Stimulated activated CD4-positive, alpha-beta T cell treated with anti-CD3 and anti-CD28 coated beads, Interleukin-2, amount 100 ng/mL, for 48 hours (primary cell): ENCODE measurements at regions not wholly inside any gene's neighbourhood (a gene's known extent, or its start where the extent isn't known, plus 50 kb on each side); places are given as distances from the start of the nearest gene placed in this dataset.

Experiments
- DNase-seq, 2 donors: peaks; one replicate each; pipeline ENCODE4 v3.0.0-alpha.2; 2020

GRCh38 chr12:13745111-13745860 lies 236.1 kb downstream of the GRIN2B start:
- no peak for DNase-seq

DNA sequence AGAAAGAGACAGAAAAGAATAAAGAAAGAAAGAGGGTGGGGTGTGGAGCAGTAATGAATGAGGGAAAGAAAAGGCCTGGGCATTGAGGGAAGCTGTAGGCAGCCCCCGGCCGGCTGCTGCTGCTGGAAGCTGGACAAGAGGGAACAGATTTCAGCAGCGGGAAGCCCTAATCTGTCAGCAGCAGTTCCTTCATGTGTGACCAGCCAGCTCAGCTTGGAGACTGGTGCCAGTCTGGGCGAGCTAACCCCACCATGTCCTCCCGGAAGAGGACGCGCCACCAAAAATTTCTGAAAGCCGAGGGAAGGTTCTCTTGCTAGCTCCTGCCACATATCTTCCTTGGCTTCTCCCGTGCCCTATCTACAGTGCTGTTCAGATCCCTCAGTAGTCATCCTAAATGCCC lies 236.8 kb downstream of the GRIN2B start:
- no peak for DNase-seq

GRCh38 chr12:13740149-13740545 lies 241.3 kb downstream of the GRIN2B start:
- no peak for DNase-seq

- DNase-seq: no peak
Observed at GRCh38 chr12:13735734-13736133, 245.7 kb downstream of the GRIN2B start.

- DNase-seq: no peak
Observed at GRCh38 chr12:13734584-13735152, 246.7 kb downstream of the GRIN2B start.

DNA sequence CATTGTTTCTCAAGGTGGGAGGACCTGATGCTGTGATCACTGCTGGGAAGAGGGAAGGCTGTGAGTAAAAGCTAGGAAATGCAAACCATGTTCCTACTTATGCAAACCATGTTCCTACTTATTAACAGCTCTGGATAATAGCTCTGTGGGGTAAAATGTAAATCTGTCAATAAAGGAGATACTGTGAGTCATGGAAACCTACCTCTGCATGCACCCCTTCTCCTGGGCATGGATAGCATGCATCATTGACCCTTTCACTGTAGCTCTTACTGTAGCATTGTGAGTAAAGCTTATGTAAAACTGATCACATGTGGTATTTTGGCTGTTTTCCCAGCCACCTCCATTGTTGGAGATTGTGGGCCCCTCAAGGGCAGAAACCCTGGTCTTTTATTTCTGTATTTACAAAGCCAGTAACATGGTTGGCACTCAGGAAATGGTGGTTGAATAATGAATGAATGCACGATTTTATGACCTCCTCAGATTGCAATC lies 253.7 kb downstream of the GRIN2B start:
- DNase-seq: no peak

- no peak for DNase-seq
Observed at GRCh38 chr12:13725049-13725448, 256.4 kb downstream of the GRIN2B start.

- no peak for DNase-seq
Observed at GRCh38 chr12:13724136-13724535, 257.3 kb downstream of the GRIN2B start.

DNA sequence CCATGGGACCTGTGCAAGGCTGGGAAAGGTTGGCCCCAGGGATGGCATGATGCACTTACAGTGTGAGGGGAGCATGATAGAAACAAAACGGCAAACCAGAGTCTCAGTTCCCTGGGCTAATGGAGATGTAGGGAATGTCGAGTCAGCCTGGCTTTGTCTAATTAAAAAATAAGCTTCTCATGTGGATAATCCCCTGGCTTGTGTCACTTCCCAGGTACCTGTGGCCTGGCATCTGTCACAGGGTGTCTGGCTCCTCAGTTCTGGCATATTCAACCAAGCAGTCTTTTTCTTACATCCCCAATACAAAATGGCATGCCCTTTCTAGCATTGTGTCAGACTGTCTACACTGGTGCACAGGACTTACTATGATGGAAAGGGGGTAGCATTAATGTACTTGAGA lies 261.4 kb downstream of the GRIN2B start:
- no peak for DNase-seq

- DNase-seq: no peak
Observed at GRCh38 chr12:13718271-13718670, 263.1 kb downstream of the GRIN2B start.

DNA sequence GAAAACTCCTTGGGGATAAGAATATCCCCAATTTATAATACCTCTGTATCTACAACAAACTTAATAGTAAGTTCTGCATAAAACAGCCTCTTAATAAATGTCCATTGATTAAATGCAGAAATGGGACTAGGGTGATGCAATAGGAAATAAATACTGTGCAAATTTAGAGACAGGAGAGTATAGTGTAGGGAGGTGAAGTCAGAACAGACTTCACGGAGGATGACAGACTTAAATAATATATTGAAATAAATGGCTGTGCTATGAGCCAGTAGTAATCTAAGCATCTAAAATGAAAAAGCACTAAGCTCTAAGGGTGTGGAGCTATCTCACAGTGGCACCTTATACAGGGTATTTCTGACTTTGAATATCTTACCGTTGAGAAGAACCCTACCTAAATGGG lies 265.3 kb downstream of the GRIN2B start:
- no peak for DNase-seq

DNA sequence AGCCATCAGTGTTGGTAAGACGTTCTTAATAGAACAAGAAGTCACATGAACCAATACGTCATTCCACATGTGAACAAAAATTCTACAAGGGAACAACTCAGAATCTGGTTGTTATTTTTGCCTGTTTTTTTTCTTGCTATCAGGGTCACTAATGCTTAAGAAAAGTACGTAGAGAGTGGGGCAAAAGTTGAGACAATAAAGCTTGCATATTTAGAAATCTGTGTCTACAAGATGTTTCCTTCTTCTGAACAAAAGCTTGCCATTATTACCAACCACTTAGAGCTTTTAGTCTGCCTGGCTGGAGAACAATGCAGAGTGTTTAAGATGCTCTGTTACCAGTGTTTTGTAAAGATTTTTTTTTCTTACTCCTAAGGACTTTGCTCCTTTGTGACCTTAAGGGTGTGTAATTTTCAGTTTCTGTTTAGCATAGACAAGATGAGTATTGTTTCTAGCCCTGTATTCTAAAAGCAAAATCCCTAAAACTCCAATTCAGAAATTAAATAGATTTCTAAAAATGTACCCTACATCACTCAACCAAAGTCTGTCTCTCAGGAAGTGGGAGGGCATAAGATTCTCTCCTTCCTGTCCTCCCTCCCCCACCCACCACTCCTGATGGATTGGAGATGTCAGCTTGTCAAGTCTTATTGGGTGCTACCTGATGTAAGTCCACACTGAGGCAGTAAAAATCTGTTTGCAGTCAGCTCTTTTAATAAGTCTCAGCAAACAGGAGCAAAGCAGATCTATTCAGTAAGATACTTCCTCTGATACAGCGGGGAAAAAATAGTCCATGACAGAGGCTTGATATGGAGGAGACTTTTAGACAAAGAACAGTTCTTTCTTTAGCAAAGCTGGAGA lies 267.6 kb downstream of the GRIN2B start:
- DNase-seq: no peak

DNA sequence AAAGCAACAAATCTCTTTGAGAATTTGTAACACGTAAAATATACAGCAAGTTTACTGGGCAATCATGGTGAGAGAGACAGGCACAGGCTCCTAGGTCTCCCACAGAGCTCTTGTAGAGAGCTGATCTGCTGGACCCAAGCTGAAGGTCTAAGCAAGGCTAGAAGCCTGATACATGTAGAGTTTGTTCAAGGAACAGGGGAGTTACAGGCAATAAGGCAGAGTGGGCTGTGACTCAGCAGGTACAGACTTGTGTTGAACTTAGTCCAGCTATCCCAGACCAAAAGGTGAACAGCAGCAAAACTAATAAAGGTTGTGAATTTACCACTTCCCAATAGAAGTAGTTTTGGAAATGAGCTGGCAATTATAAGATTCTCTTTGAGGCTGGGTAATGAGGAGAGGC lies 273.6 kb downstream of the GRIN2B start:
- DNase-seq: no peak

- DNase-seq: no peak
Observed at GRCh38 chr12:13702381-13702780, 279.0 kb downstream of the GRIN2B start.

DNA sequence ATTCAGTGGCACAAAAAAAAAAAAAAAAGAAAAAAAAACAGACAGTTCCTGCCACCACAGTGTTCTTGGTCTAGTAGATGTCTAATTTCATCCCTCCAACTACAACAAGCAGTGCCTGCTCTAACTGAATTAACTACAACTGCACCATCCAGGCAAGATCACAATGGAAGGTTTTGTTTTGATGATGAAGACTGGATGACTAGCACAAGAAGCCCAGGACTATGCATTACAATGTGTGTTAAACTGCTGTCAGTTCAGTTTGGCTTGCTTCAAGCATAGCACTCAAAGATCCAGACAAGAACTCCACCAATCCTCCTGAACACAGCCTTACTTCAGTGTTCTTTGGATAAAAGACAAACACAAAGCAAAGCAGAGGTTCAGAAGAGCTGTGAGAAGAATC lies 279.9 kb downstream of the GRIN2B start:
- DNase-seq: no peak

DNA sequence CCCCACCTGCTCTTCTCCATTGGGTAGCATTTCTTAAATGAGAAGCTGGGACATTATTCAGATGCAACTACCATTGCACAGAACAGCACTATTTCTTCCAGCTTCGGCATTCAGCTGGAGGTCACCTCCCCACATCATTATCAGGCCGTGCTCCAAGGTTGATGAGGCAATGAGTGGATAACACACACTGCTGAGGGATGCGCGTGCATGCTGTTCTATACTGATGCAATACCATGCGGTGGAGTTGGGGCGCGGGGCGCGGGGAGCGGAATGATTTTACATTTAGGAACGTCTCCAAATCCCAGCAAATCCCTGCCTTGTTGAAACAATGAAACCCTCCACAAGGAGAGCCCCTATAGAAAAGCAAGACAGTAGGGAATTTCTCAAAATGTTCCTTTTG lies 283.4 kb downstream of the GRIN2B start:
- DNase-seq: no peak

GRCh38 chr12:13695781-13696180 lies 285.6 kb downstream of the GRIN2B start:
- DNase-seq: no peak

- no peak for DNase-seq
Observed at GRCh38 chr12:13692332-13692731, 289.1 kb downstream of the GRIN2B start.

DNA sequence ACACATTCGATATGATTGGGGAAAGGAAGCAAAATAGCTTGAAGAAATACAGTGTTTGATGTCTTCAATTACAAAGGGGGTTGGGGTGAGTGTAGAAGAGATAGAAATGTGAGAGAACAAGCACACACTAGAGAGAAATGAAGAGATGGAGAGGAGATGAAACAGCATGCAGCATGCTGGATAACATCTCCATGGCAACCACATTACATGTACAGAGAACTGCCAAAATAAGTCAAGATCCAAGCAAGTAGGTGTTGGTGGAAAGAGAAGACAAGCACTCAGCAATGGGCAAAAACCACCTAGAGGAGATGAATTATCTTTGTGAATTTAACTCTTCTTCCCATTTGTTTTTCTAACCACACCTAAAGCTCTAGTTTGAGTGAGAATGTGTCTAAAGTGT lies 289.8 kb downstream of the GRIN2B start:
- no peak for DNase-seq

DNA sequence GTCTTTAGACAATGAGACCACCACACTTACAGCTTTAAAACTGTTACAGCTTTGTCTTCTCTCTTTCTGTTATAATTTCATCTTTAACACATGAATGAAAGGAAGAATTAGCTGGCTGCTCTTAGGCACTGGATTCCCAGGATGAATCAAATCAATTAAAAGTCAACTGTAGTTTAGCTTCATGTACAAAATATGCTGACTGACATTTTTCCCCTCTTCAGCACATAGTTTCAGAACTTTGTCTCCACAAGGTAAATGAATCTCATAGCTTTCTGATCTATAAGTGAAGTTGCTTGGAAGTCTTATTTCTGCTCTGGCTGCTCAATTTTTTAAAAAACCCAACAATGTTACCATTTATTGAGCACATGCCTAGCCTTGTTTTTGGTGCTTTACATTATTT lies 293.8 kb downstream of the GRIN2B start:
- DNase-seq: no peak

DNA sequence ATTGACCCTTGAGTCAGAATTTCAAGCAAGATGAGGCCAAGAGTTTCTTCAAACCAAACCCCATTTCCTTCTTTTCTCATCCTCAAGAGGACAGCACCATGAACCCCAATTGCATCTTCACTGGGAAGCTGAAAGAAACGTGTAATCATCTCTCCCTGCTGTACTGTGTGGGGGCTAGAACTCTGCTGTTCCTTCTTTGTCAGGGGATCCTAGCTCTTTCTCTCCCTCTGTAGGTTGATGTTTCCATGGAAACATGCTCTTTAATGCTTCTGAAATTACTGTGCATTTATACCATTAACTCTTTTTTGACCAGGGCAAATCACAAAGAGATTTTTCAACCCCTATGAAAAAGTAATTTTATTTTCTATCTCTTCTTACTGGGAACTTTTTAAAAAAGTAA lies 295.1 kb downstream of the GRIN2B start:
- DNase-seq: no peak

- no peak for DNase-seq
Observed at GRCh38 chr12:13680916-13681315, 300.5 kb downstream of the GRIN2B start.

DNA sequence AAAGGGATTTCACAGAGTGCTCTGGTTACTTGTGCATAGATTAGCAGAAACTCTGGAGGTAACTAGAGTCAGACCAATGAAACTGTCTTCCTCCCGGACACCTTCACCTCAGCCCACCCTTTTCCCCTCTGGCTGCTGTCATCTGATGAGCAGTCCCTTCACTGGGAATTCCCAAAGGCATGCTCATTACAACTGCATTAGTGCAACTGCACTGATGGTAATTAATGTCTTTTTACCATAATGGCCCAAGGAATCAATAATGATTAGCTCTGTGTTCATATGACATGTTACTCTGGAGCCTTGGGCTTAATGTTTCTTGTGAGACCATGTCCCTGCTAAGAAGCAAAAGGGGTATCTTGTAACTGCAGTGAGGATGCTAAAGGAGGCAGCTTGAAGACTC lies 304.5 kb downstream of the GRIN2B start:
- no peak for DNase-seq
